ENCODE measurements at regions not wholly inside any gene's neighbourhood (a gene's known extent, or its start where the extent isn't known, plus 50 kb on each side); places are given as distances from the start of the nearest gene placed in this dataset.

- no peak for DNase-seq
Measured at GRCh38 chr9:3161912-3162311, 318.0 kb upstream of the PUM3 start.

GRCh38 chr9:3157011-3157410 lies 313.1 kb upstream of the PUM3 start:
- DNase-seq: no peak

- no peak for DNase-seq
Measured at GRCh38 chr9:3151672-3152576, 308.0 kb upstream of the PUM3 start.

GRCh38 chr9:3150074-3150473 lies 306.2 kb upstream of the PUM3 start:
- DNase-seq: no peak

GRCh38 chr9:3138231-3139229 lies 294.6 kb upstream of the PUM3 start:
- no peak for DNase-seq

- DNase-seq: no peak
Measured at GRCh38 chr9:3137347-3137695, 293.4 kb upstream of the PUM3 start.

- no peak for DNase-seq
Measured at GRCh38 chr9:3136686-3137346, 292.9 kb upstream of the PUM3 start.

GRCh38 chr9:3136230-3136629 lies 292.3 kb upstream of the PUM3 start:
- no peak for DNase-seq

GRCh38 chr9:3127564-3127963 lies 283.7 kb upstream of the PUM3 start:
- no peak for DNase-seq

- DNase-seq: no peak
Measured at GRCh38 chr9:3125602-3126405, 281.9 kb upstream of the PUM3 start.

GRCh38 chr9:3124001-3124400 lies 280.1 kb upstream of the PUM3 start:
- no peak for DNase-seq

- no peak for DNase-seq
Measured at GRCh38 chr9:3118081-3118480, 274.2 kb upstream of the PUM3 start.

GRCh38 chr9:3099646-3100045 lies 255.8 kb upstream of the PUM3 start:
- no peak for DNase-seq

GRCh38 chr9:3088219-3088618 lies 244.3 kb upstream of the PUM3 start:
- no peak for DNase-seq

GRCh38 chr9:3087697-3088096 lies 243.8 kb upstream of the PUM3 start:
- no peak for DNase-seq

- no peak for DNase-seq
Measured at GRCh38 chr9:3080951-3081350, 237.1 kb upstream of the PUM3 start.

GRCh38 chr9:3074247-3074646 lies 230.4 kb upstream of the PUM3 start:
- DNase-seq: no peak

GRCh38 chr9:3066591-3066990 lies 222.7 kb upstream of the PUM3 start:
- DNase-seq: no peak

GRCh38 chr9:3059781-3060468 lies 216.0 kb upstream of the PUM3 start:
- no peak for DNase-seq

- DNase-seq: no peak
Measured at GRCh38 chr9:3058409-3058808, 214.5 kb upstream of the PUM3 start.

- DNase-seq: no peak
Measured at GRCh38 chr9:3054017-3054586, 210.2 kb upstream of the PUM3 start.

Measured in NK-92 treated with Interleukin-12 subunit alpha and Interleukin-12 subunit beta, amount 100 ng/mL, for 24 hours (cell line).